ENCODE measurements at regions not wholly inside any gene's neighbourhood (a gene's known extent, or its start where the extent isn't known, plus 50 kb on each side); places are given as distances from the start of the nearest gene placed in this dataset.

GRCh38 chr3:21960033-21960432 lies 209.0 kb upstream of the ZNF385D start (continued):
- TF ChIP-seq ZNF318 (IDR thresholded peaks at IDR 0.05; ENCODE audit: borderline replicate concordance in 1 of 2, low read depth in 1 of 2) (no peak), TBP (optimal IDR thresholded peaks at IDR 0.05; ENCODE audit: low read depth, low read length) (no peak), SFPQ (IDR thresholded peaks at IDR 0.05; ENCODE audit: low read depth, low read length) (no peak)
